IMR-90 (cell line): ENCODE measurements at regions not wholly inside any gene's neighbourhood (a gene's known extent, or its start where the extent isn't known, plus 50 kb on each side); places are given as distances from the start of the nearest gene placed in this dataset.

ENCODE experiments used
- ATAC-seq: fragments of 200-7000 bp; cut with Tn5 transposase; 2 replicates; pipeline ENCODE4 v1.9.1; 2020; ENCODE audit warnings: low read depth, mild to moderate bottlenecking, moderate library complexity
- BruUV-seq: library from RNA; stranded (reverse); fragments of 400-500 nt; replicated peaks from 2 replicates; lab custom pipeline; 2021; lab: Mats Ljungman, UMichigan
- CTCF ChIA-PET: fragments of 300-600 bp; formaldehyde crosslinking; extraction: SDS; loops from one replicate; lab custom pipeline; 2021; ENCODE audit warnings: antibody characterized with exemption; lab: Yijun Ruan, JAX
- POLR2A ChIA-PET: fragments of 300-600 bp; sonication (Branson Sonifier 250); formaldehyde crosslinking; loops from one replicate; lab custom pipeline; 2022; ENCODE audit warnings: antibody characterized with exemption; ENCODE audit not compliant: unreplicated experiment; lab: Charles Lee
- DNase-seq: peaks from one replicate; pipeline ENCODE4 v3.0.0; 2013
- H2AFZ ChIP-seq: replicated peaks from 2 replicates; pipeline ENCODE3; 2013; ENCODE audit warnings: low read length, mild to moderate bottlenecking; ENCODE audit not compliant: poor library complexity
- H2AK5ac ChIP-seq: 2 replicates; pipeline ENCODE4 v1.6.1; 2013; ENCODE audit warnings: low read depth, low read length, inconsistent platforms
- H2AK9ac ChIP-seq: replicated peaks from 2 replicates; pipeline ENCODE3; 2013; ENCODE audit warnings: mild to moderate bottlenecking, low read depth, low read length, moderate library complexity; ENCODE audit not compliant: poor library complexity
- H2BK120ac ChIP-seq: 2 replicates; pipeline ENCODE4 v1.6.1; 2013; ENCODE audit warnings: low read depth, low read length, inconsistent platforms
- H2BK15ac ChIP-seq: 3 replicates; pipeline ENCODE4 v1.6.1; 2013; ENCODE audit warnings: low read depth, low read length, inconsistent platforms
- H2BK20ac ChIP-seq: 2 replicates; pipeline ENCODE4 v1.6.1; 2013; ENCODE audit warnings: low read depth, mild to moderate bottlenecking, inconsistent platforms, low read length, moderate library complexity
- H2BK5ac ChIP-seq: 2 replicates; pipeline ENCODE4 v1.6.1; 2013; ENCODE audit warnings: mild to moderate bottlenecking, low read depth, low read length, inconsistent platforms; ENCODE audit not compliant: poor library complexity, severe bottlenecking
- H3K14ac ChIP-seq: replicated peaks from 2 replicates; pipeline ENCODE4 v1.6.1; 2013; ENCODE audit warnings: low read depth, low read length, inconsistent platforms
- H3K18ac ChIP-seq: 2 replicates; pipeline ENCODE4 v1.6.1; 2013; ENCODE audit warnings: low read depth, low read length, control low read depth
- H3K23ac ChIP-seq: 2 replicates; pipeline ENCODE4 v1.6.1; 2013; ENCODE audit warnings: low read depth, low read length, inconsistent platforms
- H3K27ac ChIP-seq: 2 replicates; pipeline ENCODE4 v1.5.1; 2013; ENCODE audit warnings: mild to moderate bottlenecking, control low read depth, low read length; ENCODE audit not compliant: insufficient read depth
- H3K27me3 ChIP-seq: 2 replicates; pipeline ENCODE4 v1.6.1; 2013; ENCODE audit warnings: low read length; ENCODE audit not compliant: control insufficient read depth, insufficient read depth
- H3K36me3 ChIP-seq: 2 replicates; pipeline ENCODE4 v1.6.1; 2013; ENCODE audit warnings: low read length, mixed read lengths; ENCODE audit not compliant: control insufficient read depth, insufficient read depth
- H3K4ac ChIP-seq: 2 replicates; pipeline ENCODE4 v1.6.1; 2013; ENCODE audit warnings: low read depth, low read length, inconsistent platforms
- H3K4me1 ChIP-seq: 2 replicates; pipeline ENCODE4 v1.6.1; 2013; ENCODE audit warnings: low read length, mixed read lengths; ENCODE audit not compliant: control insufficient read depth, insufficient read depth
- H3K4me2 ChIP-seq: 2 replicates; pipeline ENCODE4 v1.6.1; 2013; ENCODE audit warnings: low read depth, mild to moderate bottlenecking, control low read depth, low read length, moderate library complexity
- H3K4me3 ChIP-seq: 2 replicates; pipeline ENCODE4 v1.5.1; 2013; ENCODE audit warnings: low read depth, mild to moderate bottlenecking, control low read depth, low read length, moderate library complexity; ENCODE audit not compliant: insufficient read depth
- H3K56ac ChIP-seq: 2 replicates; pipeline ENCODE4 v1.6.1; 2013; ENCODE audit warnings: low read length, inconsistent platforms; ENCODE audit not compliant: insufficient read depth; ENCODE audit errors: extremely low read depth
- H3K79me1 ChIP-seq, 2 experiments: 2 replicates each; pipeline ENCODE4 v1.6.1; 2013; ENCODE audit warnings: low read length in 2 of 2, inconsistent platforms in 1 of 2, low read depth in 1 of 2
- H3K9ac ChIP-seq: 2 replicates; pipeline ENCODE4 v1.6.1; 2013; ENCODE audit warnings: low read depth, low read length, control low read depth
- H3K9me1 ChIP-seq: 2 replicates; pipeline ENCODE4 v1.6.1; 2013; ENCODE audit warnings: low read length, inconsistent platforms; ENCODE audit not compliant: insufficient read depth
- H3K9me3 ChIP-seq: 2 replicates; pipeline ENCODE4 v1.6.1; 2013; ENCODE audit warnings: low read length; ENCODE audit not compliant: control insufficient read depth, insufficient read depth
- H4K20me1 ChIP-seq: 2 replicates; pipeline ENCODE4 v1.6.1; 2013; ENCODE audit warnings: low read length, inconsistent platforms; ENCODE audit not compliant: insufficient read depth
- H4K5ac ChIP-seq: 2 replicates; pipeline ENCODE4 v1.6.1; 2013; ENCODE audit warnings: mild to moderate bottlenecking, low read depth, low read length, control low read depth
- H4K8ac ChIP-seq, 2 experiments: 2 replicates each; pipeline ENCODE4 v1.6.1; 2013; ENCODE audit warnings: low read depth in 2 of 2, low read length in 2 of 2, control low read depth in 1 of 2, inconsistent platforms in 1 of 2
- H4K91ac ChIP-seq: 2 replicates; pipeline ENCODE4 v1.6.1; 2013; ENCODE audit warnings: low read depth, low read length, inconsistent platforms; ENCODE audit not compliant: insufficient read depth
- BHLHE40 ChIP-seq: fragments of 150-350 bp; IDR thresholded peaks from 2 replicates; pipeline ENCODE4 v1.6.1; 2016; ENCODE audit warnings: mild to moderate bottlenecking, low read depth, low read length
- CEBPB ChIP-seq: IDR thresholded peaks from 2 replicates; pipeline ENCODE4 v1.6.1; 2012; ENCODE audit warnings: low read depth, low read length, improper control_type of control experiment
- CHD1 ChIP-seq: IDR thresholded peaks from 2 replicates; pipeline ENCODE4 v1.6.1; 2012; ENCODE audit warnings: low read depth, low read length, improper control_type of control experiment
- CTCF ChIP-seq: conservative IDR thresholded peaks from 2 replicates; pipeline ENCODE4 v1.5.1; 2012; ENCODE audit warnings: mild to moderate bottlenecking, low read depth, low read length, improper control_type of control experiment
- MAFK ChIP-seq: IDR thresholded peaks from 2 replicates; pipeline ENCODE4 v1.6.1; 2012; ENCODE audit warnings: low read depth, low read length, improper control_type of control experiment
- NFE2L2 ChIP-seq: fragments of 150-350 bp; IDR thresholded peaks from 2 replicates; pipeline ENCODE4 v1.6.1; 2016; ENCODE audit warnings: low read depth, mild to moderate bottlenecking, low read length
- POLR2A ChIP-seq: IDR thresholded peaks from 2 replicates; pipeline ENCODE4 v1.6.1; 2012; ENCODE audit warnings: mild to moderate bottlenecking, low read depth, low read length
- RAD21 ChIP-seq: IDR thresholded peaks from 2 replicates; pipeline ENCODE4 v1.6.1; 2012; ENCODE audit warnings: low read length, improper control_type of control experiment
- RCOR1 ChIP-seq: IDR thresholded peaks from 2 replicates; pipeline ENCODE4 v1.6.1; 2012; ENCODE audit warnings: mild to moderate bottlenecking, low read length, improper control_type of control experiment; ENCODE audit not compliant: insufficient replicate concordance
- RFX5 ChIP-seq: IDR thresholded peaks from 2 replicates; pipeline ENCODE4 v1.8.0; 2012; ENCODE audit warnings: low read depth, mild to moderate bottlenecking, low read length, moderate library complexity
- SMC3 ChIP-seq: fragments of 150-350 bp; IDR thresholded peaks from 2 replicates; pipeline ENCODE4 v1.6.1; 2016; ENCODE audit warnings: low read depth, mild to moderate bottlenecking, antibody characterized with exemption, low read length, moderate library complexity
- WGBS, 2 experiments: methylation state at CpG; one replicate each; pipeline versions ENCODE4 v1.1.5 to v1.1.7; 2013; ENCODE audit warnings: missing lambda C conversion rate in 2 of 2; ENCODE audit not compliant: insufficient read length in 1 of 2; ENCODE audit errors: extremely low coverage in 2 of 2; 5-methylcytosine and 5-hydroxymethylcytosine counted together
- dilution Hi-C: fragments of 300-500 bp; cut with HindIII; formaldehyde crosslinking; loops from one replicate; pipeline ENCODE4 v1.14.3; 2018; ENCODE audit warnings: low sequenced_read_pairs; ENCODE audit not compliant: unreplicated experiment
- in situ Hi-C: fragments of 300-500 bp; cut with MboI; formaldehyde crosslinking; loops from 3 replicates; pipeline ENCODE4 v1.14.3; 2019; ENCODE audit warnings: low sequenced_read_pairs, inconsistent platforms, mixed read lengths
- intact Hi-C: fragments of 100-400 bp; cut with micrococcal nuclease; formaldehyde crosslinking; loops from 2 replicates; pipeline ENCODE4 v1.10.0; 2022
- TF ChIP-seq, protein P1 (sequence below): fragments of 150-350 bp; IDR thresholded peaks from 2 replicates; pipeline ENCODE4 v1.6.1; 2016; ENCODE audit warnings: low read depth, mild to moderate bottlenecking, low read length, moderate library complexity, borderline replicate concordance

DNA sequence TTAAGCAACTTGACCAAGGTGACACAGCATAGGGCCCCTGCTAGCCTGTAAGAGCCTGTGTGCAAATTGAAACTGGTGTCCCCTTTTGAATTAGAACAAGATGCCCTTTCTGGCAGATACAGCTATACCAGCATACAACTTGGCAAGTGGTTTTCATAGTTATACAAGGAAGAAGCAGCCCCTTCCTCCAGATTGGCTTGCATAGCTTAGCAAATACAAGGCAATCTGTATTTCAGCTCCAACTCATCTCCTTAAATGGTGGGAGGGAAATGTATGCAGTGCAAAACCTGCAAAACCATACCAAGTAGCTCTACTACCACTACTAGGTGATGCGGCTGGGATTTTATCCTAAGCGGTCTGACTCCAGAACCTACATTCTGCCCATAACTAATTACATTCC lies 427.1 kb downstream of the HAPSTR1 start:
- Histone ChIP-seq H2AFZ (no peak overlapping the region), H3K27me3 (no peaks in the 10 kb centered on the region), H2BK15ac (no peak overlapping the region), H3K9me1 (no peaks in the 10 kb centered on the region), H3K4me3 (no peak overlapping the region), H3K4me2 (no peak overlapping the region), H3K4me1 (no peaks in the 10 kb centered on the region), H3K4ac (no peak overlapping the region), H4K91ac (no peak overlapping the region), H2BK5ac (no peak overlapping the region), H2AK9ac (no peak overlapping the region), H3K9ac (no peak overlapping the region), H2AK5ac (no peak overlapping the region), H3K18ac (no peak overlapping the region), H3K79me1 (no peaks in the 10 kb centered on the region), H4K20me1 (no peaks in the 10 kb centered on the region), H2BK20ac (no peak overlapping the region), H3K56ac (no peak overlapping the region), H3K9me3 (peaks cover 8% of the 10 kb centered on the region; the same call in 1 of the 2 replicates), H4K5ac (no peak overlapping the region), H3K27ac (no peak overlapping the region), H4K8ac (no peak overlapping the region), H3K14ac (no peak overlapping the region), H2BK120ac (no peak overlapping the region), H3K23ac (no peak overlapping the region), H3K36me3 (no peaks in the 10 kb centered on the region)
- ChIA-PET POLR2A (no interaction called here), CTCF (no interaction called here)
- DNase-seq (no peak), ATAC-seq (no peak)
- dilution Hi-C loops (no loop called here), in situ Hi-C loops (no loop called here), intact Hi-C loops (no loop called here)
- WGBS, 2 experiments = no CpG with 5 or more reads among the region's 2 CpGs
- no TSS peak for BruUV-seq
- no peak for TF ChIP-seq MAFK
- no peak for TF ChIP-seq CEBPB
- TF ChIP-seq POLR2A = no peak
- TF ChIP-seq, protein P1, sequence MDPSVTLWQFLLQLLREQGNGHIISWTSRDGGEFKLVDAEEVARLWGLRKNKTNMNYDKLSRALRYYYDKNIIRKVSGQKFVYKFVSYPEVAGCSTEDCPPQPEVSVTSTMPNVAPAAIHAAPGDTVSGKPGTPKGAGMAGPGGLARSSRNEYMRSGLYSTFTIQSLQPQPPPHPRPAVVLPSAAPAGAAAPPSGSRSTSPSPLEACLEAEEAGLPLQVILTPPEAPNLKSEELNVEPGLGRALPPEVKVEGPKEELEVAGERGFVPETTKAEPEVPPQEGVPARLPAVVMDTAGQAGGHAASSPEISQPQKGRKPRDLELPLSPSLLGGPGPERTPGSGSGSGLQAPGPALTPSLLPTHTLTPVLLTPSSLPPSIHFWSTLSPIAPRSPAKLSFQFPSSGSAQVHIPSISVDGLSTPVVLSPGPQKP = no peak
- TF ChIP-seq BHLHE40 = no peak
- TF ChIP-seq NFE2L2 = no peak
- TF ChIP-seq SMC3 = no peak
- TF ChIP-seq RFX5 = no peak
- no peak for TF ChIP-seq RCOR1
- TF ChIP-seq RAD21 = no peak
- TF ChIP-seq CHD1 = no peak
- TF ChIP-seq CTCF = no peak
